Tibial nerve (tissue), 4 donors: ENCODE measurements at regions not wholly inside any gene's neighbourhood (a gene's known extent, or its start where the extent isn't known, plus 50 kb on each side); places are given as distances from the start of the nearest gene placed in this dataset.

ENCODE experiments used
- EP300 ChIP-seq, 2 donors: sonication (generic); formaldehyde crosslinking; IDR thresholded peaks; one replicate each; pipeline ENCODE4 v1.6.1; 2017; ENCODE audit warnings: antibody characterized with exemption in 2 of 2, mild to moderate bottlenecking in 1 of 2
- POLR2A ChIP-seq, 2 donors: fragments of 450-650 bp; IDR thresholded peaks; one replicate each; pipeline ENCODE4 v1.6.1; 2017; ENCODE audit warnings: antibody characterized with exemption in 2 of 2, mild to moderate bottlenecking in 2 of 2, moderate library complexity in 2 of 2
- TF ChIP-seq, protein P1 (sequence below), 5 experiments: fragments of 200-600 bp in 3 of 5; fragments of 450-650 bp in 2 of 5; sonication (generic) in 3 of 5; IDR thresholded peaks; one replicate each; pipeline ENCODE4 v1.5.1; 2016 to 2019; ENCODE audit warnings: antibody characterized with exemption in 5 of 5, mild to moderate bottlenecking in 3 of 5, moderate library complexity in 2 of 5

DNA sequence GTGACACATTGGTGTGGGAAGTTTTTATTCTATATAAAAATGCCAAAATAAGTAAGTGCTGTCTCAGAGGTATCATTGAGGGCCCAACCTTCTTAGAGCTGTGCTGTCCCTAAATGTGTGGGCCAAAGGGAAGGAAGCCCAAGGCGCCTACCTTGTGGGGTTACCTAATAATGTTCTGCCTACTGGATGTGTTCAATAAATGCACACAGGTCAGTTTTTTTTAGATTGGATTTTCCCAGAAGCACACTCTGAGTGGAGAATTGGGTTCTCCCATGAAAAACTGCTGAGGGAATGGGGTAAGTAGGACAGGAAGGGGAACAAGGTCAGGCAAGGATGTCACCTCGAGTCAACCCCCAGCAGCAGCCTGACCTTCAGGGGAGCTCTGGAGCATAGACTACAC lies 168.7 kb upstream of the FRMD4B start:
- TF ChIP-seq, protein P1, sequence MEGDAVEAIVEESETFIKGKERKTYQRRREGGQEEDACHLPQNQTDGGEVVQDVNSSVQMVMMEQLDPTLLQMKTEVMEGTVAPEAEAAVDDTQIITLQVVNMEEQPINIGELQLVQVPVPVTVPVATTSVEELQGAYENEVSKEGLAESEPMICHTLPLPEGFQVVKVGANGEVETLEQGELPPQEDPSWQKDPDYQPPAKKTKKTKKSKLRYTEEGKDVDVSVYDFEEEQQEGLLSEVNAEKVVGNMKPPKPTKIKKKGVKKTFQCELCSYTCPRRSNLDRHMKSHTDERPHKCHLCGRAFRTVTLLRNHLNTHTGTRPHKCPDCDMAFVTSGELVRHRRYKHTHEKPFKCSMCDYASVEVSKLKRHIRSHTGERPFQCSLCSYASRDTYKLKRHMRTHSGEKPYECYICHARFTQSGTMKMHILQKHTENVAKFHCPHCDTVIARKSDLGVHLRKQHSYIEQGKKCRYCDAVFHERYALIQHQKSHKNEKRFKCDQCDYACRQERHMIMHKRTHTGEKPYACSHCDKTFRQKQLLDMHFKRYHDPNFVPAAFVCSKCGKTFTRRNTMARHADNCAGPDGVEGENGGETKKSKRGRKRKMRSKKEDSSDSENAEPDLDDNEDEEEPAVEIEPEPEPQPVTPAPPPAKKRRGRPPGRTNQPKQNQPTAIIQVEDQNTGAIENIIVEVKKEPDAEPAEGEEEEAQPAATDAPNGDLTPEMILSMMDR (IDR thresholded peaks at IDR 0.05), result no peak
- TF ChIP-seq POLR2A (IDR thresholded peaks at IDR 0.05) (no peak), EP300 (IDR thresholded peaks at IDR 0.05) (no peak)
